ENCODE measurements at regions not wholly inside any gene's neighbourhood (a gene's known extent, or its start where the extent isn't known, plus 50 kb on each side); places are given as distances from the start of the nearest gene placed in this dataset.

- ATAC-seq: no peak
Measured at GRCh38 chr13:70473907-70474306, 365.7 kb upstream of the KLHL1 start.

DNA sequence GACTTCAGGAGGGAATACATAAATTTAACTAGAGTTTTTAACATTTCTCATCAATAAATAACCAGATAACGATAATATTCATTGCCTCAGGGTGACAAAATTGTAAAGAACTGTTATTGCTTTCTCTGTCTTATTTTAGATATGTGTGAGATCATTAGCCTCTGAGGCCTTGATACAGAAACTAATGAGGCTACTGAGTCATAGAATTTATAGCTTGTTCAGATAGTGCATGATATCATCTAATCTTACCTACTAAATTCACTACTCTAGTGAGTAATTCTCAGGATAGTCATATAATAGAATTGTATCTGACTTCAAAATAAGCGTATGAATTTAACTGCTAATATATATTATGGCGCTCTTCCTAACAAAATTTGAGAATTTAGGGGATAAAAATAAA, 360.8 kb upstream of the KLHL1 start:
- no peak for TF ChIP-seq TOX (CRISPR knock-in tag; IDR thresholded peaks at IDR 0.05; ENCODE audit: borderline replicate concordance)
- no peak for TF ChIP-seq ESRRG (CRISPR knock-in tag; IDR thresholded peaks at IDR 0.05)
- no peak for TF ChIP-seq TCF4 (CRISPR knock-in tag; IDR thresholded peaks at IDR 0.05; ENCODE audit: borderline replicate concordance)
- no peak for TF ChIP-seq CSDC2 (CRISPR knock-in tag; IDR thresholded peaks at IDR 0.05)
- TF ChIP-seq ISL1 (CRISPR knock-in tag; IDR thresholded peaks at IDR 0.05): no peak
- TF ChIP-seq PATZ1 (CRISPR knock-in tag; IDR thresholded peaks at IDR 0.05; ENCODE audit: borderline replicate concordance): no peak
- no peak for TF ChIP-seq RARB (CRISPR knock-in tag; IDR thresholded peaks at IDR 0.05)
- TF ChIP-seq, protein P1, sequence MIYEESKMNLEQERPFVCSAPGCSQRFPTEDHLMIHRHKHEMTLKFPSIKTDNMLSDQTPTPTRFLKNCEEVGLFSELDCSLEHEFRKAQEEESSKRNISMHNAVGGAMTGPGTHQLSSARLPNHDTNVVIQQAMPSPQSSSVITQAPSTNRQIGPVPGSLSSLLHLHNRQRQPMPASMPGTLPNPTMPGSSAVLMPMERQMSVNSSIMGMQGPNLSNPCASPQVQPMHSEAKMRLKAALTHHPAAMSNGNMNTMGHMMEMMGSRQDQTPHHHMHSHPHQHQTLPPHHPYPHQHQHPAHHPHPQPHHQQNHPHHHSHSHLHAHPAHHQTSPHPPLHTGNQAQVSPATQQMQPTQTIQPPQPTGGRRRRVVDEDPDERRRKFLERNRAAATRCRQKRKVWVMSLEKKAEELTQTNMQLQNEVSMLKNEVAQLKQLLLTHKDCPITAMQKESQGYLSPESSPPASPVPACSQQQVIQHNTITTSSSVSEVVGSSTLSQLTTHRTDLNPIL (CRISPR knock-in tag; IDR thresholded peaks at IDR 0.05; ENCODE audit: low read depth): no peak
- TF ChIP-seq PPARA (CRISPR knock-in tag; IDR thresholded peaks at IDR 0.05; ENCODE audit: borderline replicate concordance): no peak
- no peak for TF ChIP-seq ZC3H10 (CRISPR knock-in tag; IDR thresholded peaks at IDR 0.05)
- no peak for TF ChIP-seq CSRNP3 (CRISPR knock-in tag; IDR thresholded peaks at IDR 0.05)
- TF ChIP-seq ZNF8 (CRISPR knock-in tag; IDR thresholded peaks at IDR 0.05): no peak
- TF ChIP-seq ZNF70 (CRISPR knock-in tag; IDR thresholded peaks at IDR 0.05): no peak
- no peak for TF ChIP-seq OSR1 (CRISPR knock-in tag; IDR thresholded peaks at IDR 0.05)
- no peak for TF ChIP-seq ARNTL (CRISPR knock-in tag; IDR thresholded peaks at IDR 0.05; ENCODE audit: borderline replicate concordance, low read depth)
- no peak for ATAC-seq

More at GRCh38 chr13:70473907-70474306, 365.7 kb upstream of the KLHL1 start:
- TF ChIP-seq ZNF565 (CRISPR knock-in tag; conservative IDR thresholded peaks at IDR 0.05; ENCODE audit: low read depth): no peak
- peak; percentile 74 for TF ChIP-seq ISL1 (CRISPR knock-in tag; IDR thresholded peaks at IDR 0.05)

- no peak for TF ChIP-seq ZFP30 (CRISPR knock-in tag; IDR thresholded peaks at IDR 0.05)
- no peak for TF ChIP-seq CSDC2 (CRISPR knock-in tag; IDR thresholded peaks at IDR 0.05)
- TF ChIP-seq ZC3H10 (CRISPR knock-in tag; IDR thresholded peaks at IDR 0.05): no peak
- TF ChIP-seq POU6F1 (CRISPR knock-in tag; IDR thresholded peaks at IDR 0.05; ENCODE audit: borderline replicate concordance, low read depth): no peak
- TF ChIP-seq, protein P1 (CRISPR knock-in tag; IDR thresholded peaks at IDR 0.05; ENCODE audit: low read depth): no peak
- TF ChIP-seq BACH2 (CRISPR knock-in tag; IDR thresholded peaks at IDR 0.05; ENCODE audit: borderline replicate concordance): no peak
- TF ChIP-seq ISL1 (CRISPR knock-in tag; IDR thresholded peaks at IDR 0.05): no peak
- TF ChIP-seq PATZ1 (CRISPR knock-in tag; IDR thresholded peaks at IDR 0.05; ENCODE audit: borderline replicate concordance): no peak
- TF ChIP-seq TCF4 (CRISPR knock-in tag; IDR thresholded peaks at IDR 0.05; ENCODE audit: borderline replicate concordance): no peak
- no peak for TF ChIP-seq ZNF70 (CRISPR knock-in tag; IDR thresholded peaks at IDR 0.05)
- no peak for TF ChIP-seq ESRRG (CRISPR knock-in tag; IDR thresholded peaks at IDR 0.05)
- no peak for TF ChIP-seq RARB (CRISPR knock-in tag; IDR thresholded peaks at IDR 0.05)
- TF ChIP-seq TSHZ2 (CRISPR knock-in tag; IDR thresholded peaks at IDR 0.05): no peak
- TF ChIP-seq TOX (CRISPR knock-in tag; IDR thresholded peaks at IDR 0.05; ENCODE audit: borderline replicate concordance): no peak
- TF ChIP-seq GLIS3 (CRISPR knock-in tag; IDR thresholded peaks at IDR 0.05): no peak
- no peak for TF ChIP-seq ZFP3 (CRISPR knock-in tag; IDR thresholded peaks at IDR 0.05)
- no peak for TF ChIP-seq PPARA (CRISPR knock-in tag; IDR thresholded peaks at IDR 0.05; ENCODE audit: borderline replicate concordance)
- no peak for ATAC-seq
Measured at GRCh38 chr13:70457474-70457873, 349.2 kb upstream of the KLHL1 start.

All from SK-N-SH treated with all-trans-retinoic acid at 6 μM for 48 hours (cell line).